ENCODE measurements at regions not wholly inside any gene's neighbourhood (a gene's known extent, or its start where the extent isn't known, plus 50 kb on each side); places are given as distances from the start of the nearest gene placed in this dataset.

GRCh38 chr2:199575416-199575815, 117.7 kb upstream of the SATB2 start:
- no peaks in the 10 kb centered on the region for H3K27me3 ChIP-seq
- H3K36me3 ChIP-seq = no peaks in the 10 kb centered on the region
- H3K4me1 ChIP-seq = no peaks in the 10 kb centered on the region
- no peak for ATAC-seq
- in situ Hi-C loops (cut with MboI; ENCODE audit: low sequenced_read_pairs in 4 of 4) = no loop called here
- intact Hi-C loops (cut with DNase I; ENCODE audit: low total_unique reads) = no loop called here
- no peak for DNase-seq
- no peak for TF ChIP-seq CTCF (IDR thresholded peaks at IDR 0.05 in 4 of 5, conservative IDR thresholded peaks at IDR 0.05 in 1 of 5)
- TF ChIP-seq POLR2A (IDR thresholded peaks at IDR 0.05) = no peak
- no peak overlapping the region for H3K4me3 ChIP-seq
- H3K9me3 ChIP-seq = no peaks in the 10 kb centered on the region
- no peak overlapping the region for H3K27ac ChIP-seq

- intact Hi-C loops (cut with DNase I; ENCODE audit: low total_unique reads) (no loop called here), in situ Hi-C loops (cut with MboI; ENCODE audit: low sequenced_read_pairs in 4 of 4) (no loop called here)
- H3K4me1 ChIP-seq = no peaks in the 10 kb centered on the region
- no peaks in the 10 kb centered on the region for H3K27me3 ChIP-seq
- no peaks in the 10 kb centered on the region for H3K36me3 ChIP-seq
- no peak for DNase-seq
- no peak overlapping the region for H3K27ac ChIP-seq
- H3K9me3 ChIP-seq = no peaks in the 10 kb centered on the region
- no peak for ATAC-seq
- H3K4me3 ChIP-seq = no peak overlapping the region
- TF ChIP-seq CTCF (IDR thresholded peaks at IDR 0.05 in 4 of 5, conservative IDR thresholded peaks at IDR 0.05 in 1 of 5) (no peak), POLR2A (IDR thresholded peaks at IDR 0.05) (no peak)
Observed at GRCh38 chr2:199572571-199572970, 114.8 kb upstream of the SATB2 start.

GRCh38 chr2:199570934-199571333, 113.2 kb upstream of the SATB2 start:
- in situ Hi-C loops (cut with MboI; ENCODE audit: low sequenced_read_pairs in 4 of 4) = no loop called here

GRCh38 chr2:199569336-199569735, 111.6 kb upstream of the SATB2 start:
- no peak for ATAC-seq
- Histone ChIP-seq H3K4me3 (no peak overlapping the region), H3K9me3 (no peaks in the 10 kb centered on the region), H3K27ac (no peak overlapping the region), H3K27me3 (no peaks in the 10 kb centered on the region), H3K36me3 (no peaks in the 10 kb centered on the region), H3K4me1 (no peaks in the 10 kb centered on the region)
- DNase-seq = no peak
- in situ Hi-C loops (cut with MboI; ENCODE audit: low sequenced_read_pairs in 4 of 4) (no loop called here), intact Hi-C loops (cut with DNase I; ENCODE audit: low total_unique reads) (no loop called here)
- TF ChIP-seq POLR2A (IDR thresholded peaks at IDR 0.05) (no peak), CTCF (IDR thresholded peaks at IDR 0.05 in 4 of 5, conservative IDR thresholded peaks at IDR 0.05 in 1 of 5) (no peak)

More at GRCh38 chr2:199570934-199571333, 113.2 kb upstream of the SATB2 start:
- no peak for DNase-seq
- Histone ChIP-seq H3K4me3 (no peak overlapping the region), H3K4me1 (no peaks in the 10 kb centered on the region), H3K36me3 (no peaks in the 10 kb centered on the region), H3K27me3 (no peaks in the 10 kb centered on the region), H3K9me3 (no peaks in the 10 kb centered on the region), H3K27ac (no peak overlapping the region)
- intact Hi-C loops (cut with DNase I; ENCODE audit: low total_unique reads) = no loop called here
- no peak for ATAC-seq
- no peak for TF ChIP-seq POLR2A (IDR thresholded peaks at IDR 0.05)

GRCh38 chr2:199558156-199558555, 100.4 kb upstream of the SATB2 start:
- ATAC-seq (no peak), DNase-seq (no peak)
- H3K9me3 ChIP-seq = no peaks in the 10 kb centered on the region
- H3K36me3 ChIP-seq = no peaks in the 10 kb centered on the region
- in situ Hi-C loops (cut with MboI; ENCODE audit: low sequenced_read_pairs in 4 of 4) (no loop called here), intact Hi-C loops (cut with DNase I; ENCODE audit: low total_unique reads) (no loop called here)
- TF ChIP-seq CTCF (IDR thresholded peaks at IDR 0.05 in 4 of 5, conservative IDR thresholded peaks at IDR 0.05 in 1 of 5) = no peak
- TF ChIP-seq POLR2A (IDR thresholded peaks at IDR 0.05) = no peak
- no peak overlapping the region for H3K27ac ChIP-seq
- H3K4me3 ChIP-seq = no peak overlapping the region
- no peaks in the 10 kb centered on the region for H3K4me1 ChIP-seq
- no peaks in the 10 kb centered on the region for H3K27me3 ChIP-seq
